GM18870 (cell line): ENCODE measurements at regions not wholly inside any gene's neighbourhood (a gene's known extent, or its start where the extent isn't known, plus 50 kb on each side); places are given as distances from the start of the nearest gene placed in this dataset.

ENCODE experiments used
- ATAC-seq: cut with Tn5 transposase; IDR thresholded peaks from one replicate; pipeline ENCODE4 v1.9.1; 2021; ENCODE audit warnings: moderate library complexity; ENCODE audit not compliant: unreplicated experiment

- ATAC-seq = no peak
Observed at GRCh38 chr11:108994887-108995286, 330.0 kb downstream of the DDX10 start.

GRCh38 chr11:108997826-108998225 is 333.0 kb downstream of the DDX10 start:
- ATAC-seq = no peak

GRCh38 chr11:109000531-109000930 is 335.7 kb downstream of the DDX10 start:
- no peak for ATAC-seq

GRCh38 chr11:109001585-109001984 is 336.7 kb downstream of the DDX10 start:
- ATAC-seq = no peak

- no peak for ATAC-seq
Observed at GRCh38 chr11:109012991-109013390, 348.1 kb downstream of the DDX10 start.

DNA sequence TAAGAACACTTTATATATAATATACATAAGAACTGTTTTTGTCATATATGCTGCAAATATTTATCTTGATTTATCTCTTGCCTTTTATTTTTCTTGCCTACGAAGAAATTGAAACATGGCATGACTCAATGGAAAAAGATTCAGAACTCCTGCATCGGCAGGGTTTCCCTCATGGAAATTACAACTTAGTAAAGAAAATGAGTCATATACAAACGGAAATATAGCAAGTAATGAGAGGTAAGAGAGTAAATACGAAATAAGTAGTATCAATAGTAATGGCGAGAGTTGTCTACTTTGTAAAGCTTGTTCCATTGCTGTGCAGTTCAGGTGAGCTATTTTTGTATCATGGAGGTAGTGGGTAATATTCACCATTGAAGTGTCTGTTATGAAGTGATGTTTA is 350.4 kb downstream of the DDX10 start:
- no peak for ATAC-seq

DNA sequence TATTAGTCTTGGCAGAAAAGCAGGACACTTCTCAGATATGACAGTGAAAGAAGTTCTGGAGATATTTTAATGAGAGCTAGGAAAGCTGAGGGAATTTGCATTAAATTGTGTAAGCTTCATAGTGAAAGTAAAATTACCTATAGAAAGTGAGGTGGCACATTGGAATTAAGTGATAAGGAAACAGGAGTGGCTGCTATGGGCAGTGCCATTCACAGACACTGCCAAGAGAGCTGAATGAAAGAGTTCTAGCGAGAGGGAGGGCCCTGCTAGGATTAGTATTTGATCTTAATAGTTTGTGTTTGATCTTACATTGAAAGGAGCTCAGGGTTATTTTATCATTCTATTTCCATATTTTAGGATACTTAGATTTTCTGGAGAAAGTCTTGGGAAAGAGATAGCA is 351.9 kb downstream of the DDX10 start:
- no peak for ATAC-seq

DNA sequence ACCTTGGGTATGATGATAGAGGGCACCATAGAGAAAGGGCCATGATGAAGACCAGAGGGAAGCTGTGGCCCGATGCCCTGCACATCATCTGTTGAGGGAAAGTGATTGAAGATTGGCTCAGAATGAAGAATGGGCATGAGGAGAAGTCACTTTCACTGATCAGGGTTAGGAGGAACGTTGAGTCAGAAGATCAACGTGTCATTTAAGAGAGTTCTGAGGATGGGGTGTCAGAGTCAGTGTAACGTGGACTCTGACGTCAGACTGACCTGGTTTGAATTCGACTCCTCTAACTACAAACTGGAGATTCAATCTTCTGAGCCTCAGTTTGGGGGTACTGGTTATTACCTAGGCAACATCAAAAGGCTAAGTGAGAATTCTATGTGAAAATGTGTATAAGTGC is 352.6 kb downstream of the DDX10 start:
- no peak for ATAC-seq

GRCh38 chr11:109018639-109019038 is 353.8 kb downstream of the DDX10 start:
- ATAC-seq = no peak

GRCh38 chr11:109019342-109019936 is 354.6 kb downstream of the DDX10 start:
- no peak for ATAC-seq

DNA sequence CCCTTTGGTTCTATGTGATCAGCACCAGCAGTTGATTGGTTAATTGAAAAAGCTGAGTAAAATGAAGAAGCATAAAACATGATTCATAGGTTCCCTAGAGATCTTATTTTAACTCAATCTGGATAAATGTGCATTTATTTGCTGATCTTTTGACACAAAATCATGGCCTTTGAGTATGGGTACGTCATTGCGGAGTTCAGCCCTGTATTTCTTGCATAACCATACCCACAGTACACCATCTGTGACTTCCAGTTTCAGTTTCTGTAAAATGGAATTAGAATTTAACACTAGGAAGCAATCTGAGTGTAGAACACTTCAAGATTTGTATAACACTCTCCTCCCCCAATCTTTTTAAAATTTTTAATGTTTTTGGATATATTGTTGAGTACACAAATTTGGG is 358.2 kb downstream of the DDX10 start:
- ATAC-seq = no peak

GRCh38 chr11:109026891-109027489 is 362.1 kb downstream of the DDX10 start:
- no peak for ATAC-seq

- no peak for ATAC-seq
Observed at GRCh38 chr11:109027851-109028250, 363.0 kb downstream of the DDX10 start.

GRCh38 chr11:109029927-109030326 is 365.1 kb downstream of the DDX10 start:
- ATAC-seq = no peak

DNA sequence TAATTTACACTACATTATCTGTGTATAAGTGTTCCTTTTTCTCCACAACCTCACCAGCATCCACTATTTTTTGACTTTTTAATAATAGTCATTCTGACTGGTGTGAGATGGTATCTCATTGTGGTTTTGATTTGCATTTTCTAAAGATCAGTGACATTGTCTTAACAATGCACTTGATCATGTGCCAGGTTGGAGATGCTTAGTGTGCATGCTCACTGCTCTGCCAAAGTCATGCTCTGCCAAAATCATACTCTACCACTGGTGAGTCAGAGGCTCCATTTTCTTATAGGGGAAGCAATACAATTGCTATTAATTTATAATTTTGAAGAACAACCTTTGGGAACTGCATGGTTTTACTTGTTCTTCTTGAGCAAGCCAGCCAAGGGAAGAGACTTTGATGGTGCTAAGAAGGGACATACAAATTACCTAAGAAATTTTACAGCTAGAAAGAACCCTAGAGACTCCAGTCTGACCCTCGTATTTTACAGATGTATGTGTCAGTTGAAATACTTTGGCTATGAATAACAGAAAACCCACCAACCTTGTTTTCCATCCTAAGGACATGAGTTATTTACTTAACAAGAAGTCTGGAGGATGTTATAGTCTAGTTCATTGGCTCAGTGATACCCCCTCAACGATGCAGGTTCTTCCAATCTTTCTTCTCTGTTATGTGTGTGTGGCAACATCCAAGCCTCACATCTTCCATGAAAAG is 368.9 kb downstream of the DDX10 start:
- ATAC-seq = no peak

GRCh38 chr11:109034339-109034696 is 369.4 kb downstream of the DDX10 start:
- ATAC-seq = no peak

DNA sequence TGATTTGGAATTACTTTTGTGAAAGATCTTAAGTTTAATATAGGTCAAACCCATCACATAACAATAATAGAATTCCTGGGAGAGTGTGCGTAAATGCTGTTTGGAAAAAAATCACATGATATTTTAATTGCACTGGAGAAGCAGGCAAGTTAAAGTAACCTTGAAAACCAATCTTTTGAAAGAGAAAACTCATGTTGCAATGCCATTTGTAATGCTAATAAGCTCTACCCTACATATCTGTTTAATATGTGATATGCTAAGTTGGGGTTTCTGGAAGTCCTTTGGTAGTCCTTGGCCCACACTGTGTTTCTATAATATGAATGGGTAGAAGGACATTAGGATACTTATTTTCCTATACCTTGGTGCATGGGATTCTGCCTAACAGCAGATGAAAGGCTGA is 370.4 kb downstream of the DDX10 start:
- no peak for ATAC-seq

DNA sequence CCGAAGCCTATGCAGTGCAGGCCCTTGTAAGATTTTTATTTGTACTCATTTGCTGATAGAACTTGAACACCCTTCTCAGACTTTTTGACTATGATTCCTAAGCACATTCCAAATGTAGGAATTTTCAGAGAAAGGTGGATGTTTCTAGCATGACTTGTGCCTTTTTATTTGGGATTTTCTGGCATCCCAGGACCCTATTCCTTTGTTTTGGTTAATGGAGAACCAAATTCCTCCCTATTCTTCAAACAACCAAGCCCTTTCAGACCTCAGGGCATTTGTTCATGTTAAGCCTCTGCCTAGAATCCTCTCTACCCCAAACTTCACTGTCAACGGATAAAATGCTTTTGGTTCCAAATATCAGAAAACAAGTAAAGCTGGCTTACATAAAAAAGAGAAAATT is 371.1 kb downstream of the DDX10 start:
- no peak for ATAC-seq

- no peak for ATAC-seq
Observed at GRCh38 chr11:109037856-109038780, 373.2 kb downstream of the DDX10 start.

- no peak for ATAC-seq
Observed at GRCh38 chr11:109039611-109040010, 374.7 kb downstream of the DDX10 start.

- no peak for ATAC-seq
Observed at GRCh38 chr11:109040303-109040702, 375.4 kb downstream of the DDX10 start.
